NOMO-1 (cell line): ENCODE measurements at regions not wholly inside any gene's neighbourhood (a gene's known extent, or its start where the extent isn't known, plus 50 kb on each side); places are given as distances from the start of the nearest gene placed in this dataset.
A peak's percentile ranks its signal among the peaks of the same experiment; 100 is the strongest.
"Not testable (repeated sequence)": the region's sequence is repeated elsewhere in the genome, so short reads cannot be mapped to it uniquely, and the experiment has no call there.

Source experiments
- DNase-seq, 2 experiments: peaks; one replicate each; lab custom pipeline; 2025; ENCODE audit not compliant: unreplicated experiment in 2 of 2; lab: John Stamatoyannopoulos, UW

GRCh38 chr3:101995371-101996046 lies 146.2 kb downstream of the NFKBIZ start:
- DNase-seq, result no peak

- no peak for DNase-seq
Observed at GRCh38 chr3:101996832-101997231, 147.5 kb downstream of the NFKBIZ start.

- no peak for DNase-seq
Observed at GRCh38 chr3:101998256-101998926, 149.1 kb downstream of the NFKBIZ start.

- no peak for DNase-seq
Observed at GRCh38 chr3:101999177-101999779, 150.0 kb downstream of the NFKBIZ start.

- DNase-seq, result no peak
Observed at GRCh38 chr3:102000620-102001209, 151.4 kb downstream of the NFKBIZ start.

GRCh38 chr3:102002056-102002455 lies 152.7 kb downstream of the NFKBIZ start:
- DNase-seq, result no peak

GRCh38 chr3:102004561-102004960 lies 155.2 kb downstream of the NFKBIZ start:
- no peak for DNase-seq

- DNase-seq, result no peak
Observed at GRCh38 chr3:102005551-102005950, 156.2 kb downstream of the NFKBIZ start.

GRCh38 chr3:102006812-102007485 lies 157.6 kb downstream of the NFKBIZ start:
- DNase-seq, result no peak

- DNase-seq, result not testable (repeated sequence)
Observed at GRCh38 chr3:102008436-102008835, 159.1 kb downstream of the NFKBIZ start.

GRCh38 chr3:102016417-102016816 lies 167.1 kb downstream of the NFKBIZ start:
- no peak for DNase-seq

GRCh38 chr3:102017784-102018183 lies 168.5 kb downstream of the NFKBIZ start:
- no peak for DNase-seq

- peak; percentile 47 to 83 for DNase-seq
Observed at GRCh38 chr3:102018551-102018950, 169.2 kb downstream of the NFKBIZ start.

GRCh38 chr3:102020735-102021134 lies 171.4 kb downstream of the NFKBIZ start:
- DNase-seq, result peak in 1 of 2 experiments; percentile 64

GRCh38 chr3:102024270-102024904 lies 175.1 kb downstream of the NFKBIZ start:
- no peak for DNase-seq

- peak in 1 of 2 experiments; percentile 77 for DNase-seq
Observed at GRCh38 chr3:102025606-102026270, 176.4 kb downstream of the NFKBIZ start.

GRCh38 chr3:102026656-102027055 lies 177.3 kb downstream of the NFKBIZ start:
- peak; percentile 5 to 70 for DNase-seq

GRCh38 chr3:102030661-102031060 lies 181.3 kb downstream of the NFKBIZ start:
- DNase-seq, result peak; percentile 59 to 78

GRCh38 chr3:102031834-102032233 lies 182.5 kb downstream of the NFKBIZ start:
- no peak for DNase-seq
